ENCODE measurements at regions not wholly inside any gene's neighbourhood (a gene's known extent, or its start where the extent isn't known, plus 50 kb on each side); places are given as distances from the start of the nearest gene placed in this dataset.

DNA sequence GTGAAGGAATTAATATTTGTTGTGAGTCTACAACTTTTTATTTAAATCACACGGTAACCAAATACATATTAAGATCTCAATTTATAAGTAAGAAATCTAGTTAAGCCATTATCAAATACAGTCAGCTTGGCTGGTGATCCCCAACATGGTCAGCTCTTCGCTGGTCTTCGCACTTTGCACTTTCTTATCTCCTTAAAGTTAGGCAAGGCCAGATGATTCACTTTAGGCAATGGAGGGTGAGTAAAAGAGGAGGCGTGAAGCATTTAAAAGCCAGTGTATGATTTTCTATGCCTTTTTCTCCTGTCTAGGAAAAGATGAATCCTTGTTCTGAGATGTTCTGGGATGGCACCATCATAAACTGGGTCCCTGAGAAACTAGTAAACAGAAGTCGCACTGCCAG is 793.7 kb upstream of the ARGLU1 start:
- Histone ChIP-seq H3K27ac (ENCODE audit: low read length) (no peak overlapping the region), H2AFZ (ENCODE audit: low read depth, low read length) (no peak overlapping the region), H3K79me2 (replicated peaks; ENCODE audit: insufficient read depth, low read length) (no peaks in the 10 kb centered on the region), H4K20me1 (ENCODE audit: insufficient read depth) (no peaks in the 10 kb centered on the region), H3K4me3 (ENCODE audit: low read length) (no peak overlapping the region), H3K9me3 (ENCODE audit: low read length) (no peaks in the 10 kb centered on the region), H3K9me2 (ENCODE audit: insufficient read depth, low read length) (no peaks in the 10 kb centered on the region), H3K4me2 (ENCODE audit: low read length) (no peak overlapping the region), H3K27me3 (ENCODE audit: insufficient read depth, low read depth, low read length) (no peaks in the 10 kb centered on the region), H3F3A (ENCODE audit: insufficient read depth, low read length, poor library complexity, severe bottlenecking) (no peaks in the 10 kb centered on the region), H3K36me3 (ENCODE audit: insufficient read depth, low read length) (no peaks in the 10 kb centered on the region), H3K9ac (ENCODE audit: low read length) (no peak overlapping the region)
- no peak for TF ChIP-seq TAF1 (IDR thresholded peaks at IDR 0.05; ENCODE audit: low read depth)
- no peak for TF ChIP-seq EZH2 (IDR thresholded peaks at IDR 0.05; ENCODE audit: borderline replicate concordance, insufficient read depth, low read length, poor library complexity, severe bottlenecking)
- TF ChIP-seq, protein P1, sequence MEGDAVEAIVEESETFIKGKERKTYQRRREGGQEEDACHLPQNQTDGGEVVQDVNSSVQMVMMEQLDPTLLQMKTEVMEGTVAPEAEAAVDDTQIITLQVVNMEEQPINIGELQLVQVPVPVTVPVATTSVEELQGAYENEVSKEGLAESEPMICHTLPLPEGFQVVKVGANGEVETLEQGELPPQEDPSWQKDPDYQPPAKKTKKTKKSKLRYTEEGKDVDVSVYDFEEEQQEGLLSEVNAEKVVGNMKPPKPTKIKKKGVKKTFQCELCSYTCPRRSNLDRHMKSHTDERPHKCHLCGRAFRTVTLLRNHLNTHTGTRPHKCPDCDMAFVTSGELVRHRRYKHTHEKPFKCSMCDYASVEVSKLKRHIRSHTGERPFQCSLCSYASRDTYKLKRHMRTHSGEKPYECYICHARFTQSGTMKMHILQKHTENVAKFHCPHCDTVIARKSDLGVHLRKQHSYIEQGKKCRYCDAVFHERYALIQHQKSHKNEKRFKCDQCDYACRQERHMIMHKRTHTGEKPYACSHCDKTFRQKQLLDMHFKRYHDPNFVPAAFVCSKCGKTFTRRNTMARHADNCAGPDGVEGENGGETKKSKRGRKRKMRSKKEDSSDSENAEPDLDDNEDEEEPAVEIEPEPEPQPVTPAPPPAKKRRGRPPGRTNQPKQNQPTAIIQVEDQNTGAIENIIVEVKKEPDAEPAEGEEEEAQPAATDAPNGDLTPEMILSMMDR (IDR thresholded peaks at IDR 0.05; ENCODE audit: poor library complexity, severe bottlenecking): no peak
- no peak for TF ChIP-seq MXI1 (conservative IDR thresholded peaks at IDR 0.05; ENCODE audit: poor library complexity, severe bottlenecking)
- no peak for TF ChIP-seq REST (IDR thresholded peaks at IDR 0.05; ENCODE audit: borderline replicate concordance)
- TF ChIP-seq SMC3 (conservative IDR thresholded peaks at IDR 0.05; ENCODE audit: poor library complexity): no peak
- no peak for TF ChIP-seq EP300 (conservative IDR thresholded peaks at IDR 0.05; ENCODE audit: poor library complexity, severe bottlenecking)
- no peak for TF ChIP-seq POLR2AphosphoS5 (IDR thresholded peaks at IDR 0.05)
- no peak for TF ChIP-seq RAD21 (conservative IDR thresholded peaks at IDR 0.05)

DNA sequence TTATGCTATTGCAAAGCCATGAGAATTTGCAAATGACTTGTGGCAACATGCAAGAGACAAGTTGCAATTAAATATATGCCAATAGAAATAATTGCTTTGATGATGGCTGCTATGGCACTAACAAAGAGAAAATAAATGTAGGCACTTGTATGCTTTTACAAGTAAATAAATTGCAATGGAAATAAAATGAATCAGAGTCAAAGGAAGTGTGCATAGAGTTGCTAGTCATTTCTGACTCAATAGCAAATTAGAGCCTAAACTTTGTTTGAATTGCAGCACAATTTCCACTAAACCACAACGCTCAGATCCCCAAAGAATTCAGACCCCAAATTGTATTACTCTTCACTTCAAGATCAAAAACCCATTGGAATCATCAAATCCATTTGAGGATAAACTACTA is 792.1 kb upstream of the ARGLU1 start:
- Histone ChIP-seq H2AFZ (ENCODE audit: low read depth, low read length) (no peak overlapping the region), H3F3A (ENCODE audit: insufficient read depth, low read length, poor library complexity, severe bottlenecking) (no peaks in the 10 kb centered on the region), H3K36me3 (ENCODE audit: insufficient read depth, low read length) (no peaks in the 10 kb centered on the region), H3K4me2 (ENCODE audit: low read length) (no peak overlapping the region), H3K9ac (ENCODE audit: low read length) (no peak overlapping the region), H3K9me3 (ENCODE audit: low read length) (no peaks in the 10 kb centered on the region), H3K9me2 (ENCODE audit: insufficient read depth, low read length) (no peaks in the 10 kb centered on the region), H3K27me3 (ENCODE audit: insufficient read depth, low read depth, low read length) (no peaks in the 10 kb centered on the region), H3K27ac (ENCODE audit: low read length) (no peak overlapping the region), H3K4me3 (ENCODE audit: low read length) (no peak overlapping the region), H4K20me1 (ENCODE audit: insufficient read depth) (no peaks in the 10 kb centered on the region), H3K79me2 (replicated peaks; ENCODE audit: insufficient read depth, low read length) (no peaks in the 10 kb centered on the region)
- TF ChIP-seq, protein P1 (IDR thresholded peaks at IDR 0.05; ENCODE audit: poor library complexity, severe bottlenecking): no peak

Measured in neural cell (in vitro differentiated cells).